ENCODE measurements at regions not wholly inside any gene's neighbourhood (a gene's known extent, or its start where the extent isn't known, plus 50 kb on each side); places are given as distances from the start of the nearest gene placed in this dataset.

- Histone ChIP-seq H3K4me1 (no peaks in the 10 kb centered on the region), H3K9me3 (no peaks in the 10 kb centered on the region), H3K4me2 (no peak overlapping the region), H3K4me3 (no peak overlapping the region), H3K27ac (no peak overlapping the region)
- ATAC-seq = no peak
- FAIRE-seq = no peak
- TF ChIP-seq RCOR1 (IDR thresholded peaks at IDR 0.05; ENCODE audit: low read depth, low read length) = no peak
- no peak for DNase-seq (ENCODE audit: low read depth in 1 of 2, low spot score in 1 of 2)
- POLR2A ChIA-PET = no interaction called here
- 4% methylated on average over 3 of the region's 3 CpGs for WGBS (ENCODE audit: missing lambda C conversion rate)
- CTCF ChIA-PET = no interaction called here
Observed at GRCh38 chr13:111860231-111860552, 206.8 kb upstream of the SOX1 start.

- Histone ChIP-seq H3K4me1 (no peaks in the 10 kb centered on the region), H3K9me3 (no peaks in the 10 kb centered on the region), H3K4me2 (no peak overlapping the region), H3K27ac (no peak overlapping the region), H3K4me3 (no peak overlapping the region)
- CTCF ChIA-PET = no interaction called here
- POLR2A ChIA-PET = no interaction called here
- DNase-seq (ENCODE audit: low read depth in 1 of 2, low spot score in 1 of 2) (no peak), ATAC-seq (no peak), FAIRE-seq (no peak)
- WGBS (ENCODE audit: missing lambda C conversion rate) = 59% methylated on average over 7 of the region's 7 CpGs
- TF ChIP-seq ESRRA (IDR thresholded peaks at IDR 0.05; ENCODE audit: borderline replicate concordance, low read length) (no peak), FOSB (CRISPR knock-in tag; IDR thresholded peaks at IDR 0.05) (no peak), E2F6 (IDR thresholded peaks at IDR 0.05; ENCODE audit: borderline replicate concordance, low read depth) (no peak), JUN (IDR thresholded peaks at IDR 0.05) (no peak), HEYL (CRISPR knock-in tag; IDR thresholded peaks at IDR 0.05) (no peak), ATOH8 (CRISPR knock-in tag; IDR thresholded peaks at IDR 0.05; ENCODE audit: low read depth) (no peak), PBX3 (IDR thresholded peaks at IDR 0.05) (no peak)
Observed at GRCh38 chr13:111861319-111861718, 205.6 kb upstream of the SOX1 start.

- ATAC-seq (no peak), DNase-seq (ENCODE audit: low read depth in 1 of 2, low spot score in 1 of 2) (no peak)
Observed at GRCh38 chr13:111861766-111862366, 205.1 kb upstream of the SOX1 start.

More at GRCh38 chr13:111861766-111862366, 205.1 kb upstream of the SOX1 start:
- CTCF ChIA-PET = no interaction called here
- no peak overlapping the region for H3K27ac ChIP-seq
- H3K4me2 ChIP-seq = no peak overlapping the region
- 44% methylated on average over 13 of the region's 13 CpGs for WGBS (ENCODE audit: missing lambda C conversion rate)
- H3K9me3 ChIP-seq = no peaks in the 10 kb centered on the region
- no peaks in the 10 kb centered on the region for H3K4me1 ChIP-seq
- POLR2A ChIA-PET = no interaction called here
- FAIRE-seq = no peak
- TF ChIP-seq RARB (CRISPR knock-in tag; IDR thresholded peaks at IDR 0.05) (no peak), HOXA7 (CRISPR knock-in tag; IDR thresholded peaks at IDR 0.05) (no peak), CBX2 (IDR thresholded peaks at IDR 0.05; ENCODE audit: borderline replicate concordance, low read depth) (no peak), ZFP36 (IDR thresholded peaks at IDR 0.05; ENCODE audit: borderline replicate concordance, partially characterized antibody) (no peak), KDM5A (IDR thresholded peaks at IDR 0.05) (no peak), CTCF (IDR thresholded peaks at IDR 0.05) (no peak), BCL3 (IDR thresholded peaks at IDR 0.05) (no peak), MAZ (IDR thresholded peaks at IDR 0.05; ENCODE audit: borderline replicate concordance, low read depth, low read length) (no peak), POLR2AphosphoS2 (conservative IDR thresholded peaks at IDR 0.05; ENCODE audit: low read length) (no peak), USF2 (IDR thresholded peaks at IDR 0.05) (no peak), ZSCAN20 (CRISPR knock-in tag; IDR thresholded peaks at IDR 0.05) (no peak), POLR2A (IDR thresholded peaks at IDR 0.05; ENCODE audit: low read length) (no peak), CHD4 (IDR thresholded peaks at IDR 0.05; ENCODE audit: borderline replicate concordance) (no peak), JUN (IDR thresholded peaks at IDR 0.05) (no peak), MAX (IDR thresholded peaks at IDR 0.05) (no peak), ZC3H11A (IDR thresholded peaks at IDR 0.05) (no peak), ZNF302 (CRISPR knock-in tag; IDR thresholded peaks at IDR 0.05) (no peak), PHF8 (IDR thresholded peaks at IDR 0.05; ENCODE audit: borderline replicate concordance, low read depth) (no peak), EHMT2 (IDR thresholded peaks at IDR 0.05; ENCODE audit: low read depth) (no peak)
- H3K4me3 ChIP-seq = no peak overlapping the region

All from A549 (cell line).